ENCODE measurements at regions not wholly inside any gene's neighbourhood (a gene's known extent, or its start where the extent isn't known, plus 50 kb on each side); places are given as distances from the start of the nearest gene placed in this dataset.

DNA sequence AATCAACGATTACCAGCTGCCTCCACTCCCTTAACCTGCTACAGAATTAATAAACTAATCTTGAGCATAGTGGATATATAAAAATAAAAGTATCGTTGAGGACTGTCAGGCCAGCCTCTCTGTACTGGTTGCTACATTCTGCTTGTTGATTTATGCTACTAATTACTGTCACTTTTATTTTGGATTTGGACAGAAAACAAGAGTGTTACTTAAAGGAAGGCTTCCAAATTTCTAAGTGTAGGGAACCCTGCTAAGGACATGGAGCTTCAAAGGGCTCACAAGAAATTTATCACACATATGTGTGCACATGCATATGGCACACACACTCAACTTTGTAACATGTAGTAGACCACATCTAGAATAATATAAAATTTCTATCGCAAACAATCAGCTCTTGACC is 141.2 kb upstream of the ANKRD1 start:
- H2AFZ ChIP-seq, result no peak overlapping the region
- DNase-seq (ENCODE audit: low spot score), result no peak
- no peaks in the 10 kb centered on the region for H3K36me3 ChIP-seq (replicated peaks; ENCODE audit: insufficient read depth, low read depth)
- no peaks in the 10 kb centered on the region for H3K9me3 ChIP-seq (ENCODE audit: low read depth)
- H3K9me2 ChIP-seq (replicated peaks; ENCODE audit: insufficient read depth), result no peaks in the 10 kb centered on the region
- H3K4me1 ChIP-seq (ENCODE audit: insufficient read depth), result no peaks in the 10 kb centered on the region
- H3K27ac ChIP-seq, result no peak overlapping the region
- TF ChIP-seq EZH2 (IDR thresholded peaks at IDR 0.05; ENCODE audit: borderline replicate concordance) (no peak), EZH2phosphoT487 (IDR thresholded peaks at IDR 0.05; ENCODE audit: low read depth, severe bottlenecking, unreplicated experiment) (no peak)
- TF ChIP-seq, protein P1, sequence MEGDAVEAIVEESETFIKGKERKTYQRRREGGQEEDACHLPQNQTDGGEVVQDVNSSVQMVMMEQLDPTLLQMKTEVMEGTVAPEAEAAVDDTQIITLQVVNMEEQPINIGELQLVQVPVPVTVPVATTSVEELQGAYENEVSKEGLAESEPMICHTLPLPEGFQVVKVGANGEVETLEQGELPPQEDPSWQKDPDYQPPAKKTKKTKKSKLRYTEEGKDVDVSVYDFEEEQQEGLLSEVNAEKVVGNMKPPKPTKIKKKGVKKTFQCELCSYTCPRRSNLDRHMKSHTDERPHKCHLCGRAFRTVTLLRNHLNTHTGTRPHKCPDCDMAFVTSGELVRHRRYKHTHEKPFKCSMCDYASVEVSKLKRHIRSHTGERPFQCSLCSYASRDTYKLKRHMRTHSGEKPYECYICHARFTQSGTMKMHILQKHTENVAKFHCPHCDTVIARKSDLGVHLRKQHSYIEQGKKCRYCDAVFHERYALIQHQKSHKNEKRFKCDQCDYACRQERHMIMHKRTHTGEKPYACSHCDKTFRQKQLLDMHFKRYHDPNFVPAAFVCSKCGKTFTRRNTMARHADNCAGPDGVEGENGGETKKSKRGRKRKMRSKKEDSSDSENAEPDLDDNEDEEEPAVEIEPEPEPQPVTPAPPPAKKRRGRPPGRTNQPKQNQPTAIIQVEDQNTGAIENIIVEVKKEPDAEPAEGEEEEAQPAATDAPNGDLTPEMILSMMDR (IDR thresholded peaks at IDR 0.05; ENCODE audit: poor library complexity), result no peak
- no peaks in the 10 kb centered on the region for H3K27me3 ChIP-seq
- no peak overlapping the region for H3K4me3 ChIP-seq
- no peaks in the 10 kb centered on the region for H4K20me1 ChIP-seq (ENCODE audit: insufficient read depth, poor library complexity, severe bottlenecking)
- 80% methylated on average over 3 of the region's 3 CpGs for WGBS (ENCODE audit: low lambda C conversion rate, missing lambda C conversion rate)
- H3K4me2 ChIP-seq, result no peak overlapping the region
- H3K79me2 ChIP-seq, result no peaks in the 10 kb centered on the region

- no peak for DNase-seq (ENCODE audit: low spot score)
- Histone ChIP-seq H2AFZ (no peak overlapping the region), H3K27ac (no peak overlapping the region), H3K9me3 (ENCODE audit: low read depth) (no peaks in the 10 kb centered on the region), H3K9me2 (replicated peaks; ENCODE audit: insufficient read depth) (no peaks in the 10 kb centered on the region), H3K4me3 (no peak overlapping the region), H3K4me2 (no peak overlapping the region), H3K79me2 (no peaks in the 10 kb centered on the region), H3K4me1 (ENCODE audit: insufficient read depth) (no peaks in the 10 kb centered on the region), H3K36me3 (replicated peaks; ENCODE audit: insufficient read depth, low read depth) (no peaks in the 10 kb centered on the region), H4K20me1 (ENCODE audit: insufficient read depth, poor library complexity, severe bottlenecking) (no peaks in the 10 kb centered on the region), H3K27me3 (no peaks in the 10 kb centered on the region)
- WGBS (ENCODE audit: low lambda C conversion rate, missing lambda C conversion rate), result 76% methylated on average over 1 of the region's 1 CpG
- TF ChIP-seq EZH2 (IDR thresholded peaks at IDR 0.05; ENCODE audit: borderline replicate concordance), result no peak
- TF ChIP-seq, protein P1 (IDR thresholded peaks at IDR 0.05; ENCODE audit: poor library complexity), result no peak
These were observed 148.7 kb upstream of the PCGF5 start for GRCh38 chr10:91071786-91072185.

DNA sequence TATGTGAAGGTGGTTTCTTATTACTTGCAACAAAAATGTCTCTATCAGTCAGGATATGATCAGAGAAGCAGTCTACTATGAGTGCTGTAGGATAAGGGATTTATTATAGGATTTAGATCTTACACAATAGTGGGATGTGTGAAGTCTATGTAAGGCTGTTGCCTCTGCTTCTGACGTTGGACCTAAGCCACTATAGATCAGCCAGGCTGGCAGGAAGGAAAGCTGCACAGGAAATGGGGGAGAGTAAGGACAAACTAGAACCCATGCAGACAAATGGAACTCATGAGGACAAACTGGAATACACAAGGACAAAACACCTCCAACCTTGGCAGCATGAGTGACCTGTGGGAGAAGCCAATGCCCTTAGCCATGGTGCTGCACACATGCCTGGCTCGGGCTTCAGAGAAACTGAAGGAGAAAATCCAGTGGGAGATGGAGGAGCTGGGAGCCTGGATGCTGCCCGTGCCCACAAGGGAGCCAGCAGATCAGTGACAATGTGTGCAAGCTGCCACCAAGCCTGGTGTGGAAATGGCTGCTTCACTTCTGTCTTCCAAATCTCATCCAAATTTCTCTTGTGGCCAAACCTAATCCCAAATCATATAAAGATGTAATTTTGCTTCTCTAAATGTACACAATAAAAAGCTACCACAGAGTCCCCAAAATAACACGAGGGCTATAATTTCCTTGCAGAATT is 147.0 kb upstream of the PCGF5 start:
- WGBS (ENCODE audit: low lambda C conversion rate, missing lambda C conversion rate), result 71% methylated on average over 4 of the region's 4 CpGs
- H3K9me2 ChIP-seq (replicated peaks; ENCODE audit: insufficient read depth), result no peaks in the 10 kb centered on the region
- DNase-seq (ENCODE audit: low spot score), result no peak
- H3K36me3 ChIP-seq (replicated peaks; ENCODE audit: insufficient read depth, low read depth), result no peaks in the 10 kb centered on the region
- H3K4me2 ChIP-seq, result no peak overlapping the region
- H3K27me3 ChIP-seq, result no peaks in the 10 kb centered on the region
- no peak overlapping the region for H3K4me3 ChIP-seq
- no peak overlapping the region for H2AFZ ChIP-seq
- no peaks in the 10 kb centered on the region for H3K9me3 ChIP-seq (ENCODE audit: low read depth)
- peaks cover 9% of the 10 kb centered on the region for H3K4me1 ChIP-seq (ENCODE audit: insufficient read depth)
- H3K79me2 ChIP-seq, result no peaks in the 10 kb centered on the region
- H4K20me1 ChIP-seq (ENCODE audit: insufficient read depth, poor library complexity, severe bottlenecking), result no peaks in the 10 kb centered on the region
- TF ChIP-seq EZH2 (IDR thresholded peaks at IDR 0.05; ENCODE audit: borderline replicate concordance) (no peak), EZH2phosphoT487 (IDR thresholded peaks at IDR 0.05; ENCODE audit: low read depth, severe bottlenecking, unreplicated experiment) (no peak)
- TF ChIP-seq, protein P1 (IDR thresholded peaks at IDR 0.05; ENCODE audit: poor library complexity), result no peak
- H3K27ac ChIP-seq, result no peak overlapping the region

All from hepatocyte (in vitro differentiated cells).